Nephron progenitor cell (in vitro differentiated cells): ENCODE measurements at regions not wholly inside any gene's neighbourhood (a gene's known extent, or its start where the extent isn't known, plus 50 kb on each side); places are given as distances from the start of the nearest gene placed in this dataset.
A peak's percentile ranks its signal among the peaks of the same experiment; 100 is the strongest.

Experiments used
- DNase-seq: peaks from one replicate; pipeline ENCODE4 v3.0.0; 2021
- H3K27ac Mint-ChIP-seq: 2 replicates; pipeline ENCODE4 v1.8.0; 2021; ENCODE audit warnings: mild to moderate bottlenecking, moderate library complexity, mixed read lengths
- H3K27me3 Mint-ChIP-seq: 2 replicates; pipeline ENCODE4 v1.8.0; 2021; ENCODE audit warnings: mild to moderate bottlenecking, low read depth, mixed read lengths; ENCODE audit not compliant: poor library complexity
- H3K36me3 Mint-ChIP-seq: 2 replicates; pipeline ENCODE4 v1.8.0; 2021; ENCODE audit warnings: low read depth, mixed read lengths
- H3K4me1 Mint-ChIP-seq: 2 replicates; pipeline ENCODE4 v1.8.0; 2021; ENCODE audit warnings: mixed read lengths
- H3K4me3 Mint-ChIP-seq: 2 replicates; pipeline ENCODE4 v1.8.0; 2021; ENCODE audit warnings: mild to moderate bottlenecking, moderate library complexity, mixed read lengths
- H3K9me3 Mint-ChIP-seq: 2 replicates; pipeline ENCODE4 v1.8.0; 2021; ENCODE audit warnings: mild to moderate bottlenecking, moderate library complexity, mixed read lengths
- TF ChIP-seq, protein P1 (sequence below): fragments of 200-600 bp; sonication (generic); IDR thresholded peaks from 2 replicates; pipeline ENCODE4 v1.5.0; 2021; ENCODE audit warnings: antibody characterized with exemption

DNA sequence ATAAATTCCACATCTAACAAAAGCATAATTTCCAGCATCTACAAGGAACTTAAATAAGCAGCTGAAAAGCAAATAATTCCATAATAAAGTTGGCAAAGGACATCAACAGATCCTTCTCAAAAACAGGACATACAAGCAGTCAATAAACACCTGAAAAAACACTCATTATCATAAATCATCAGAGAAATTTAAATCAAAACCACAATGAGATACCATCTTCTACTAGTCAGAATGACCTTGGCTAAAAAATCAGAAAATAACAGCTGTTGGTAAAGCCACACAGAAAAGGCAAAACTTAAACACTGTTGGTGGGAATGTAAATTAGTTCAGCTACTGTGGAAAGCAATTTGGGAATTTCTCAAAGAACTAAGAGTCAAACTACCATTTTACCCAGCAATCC is 1371.1 kb upstream of the ACO1 start:
- TF ChIP-seq, protein P1, sequence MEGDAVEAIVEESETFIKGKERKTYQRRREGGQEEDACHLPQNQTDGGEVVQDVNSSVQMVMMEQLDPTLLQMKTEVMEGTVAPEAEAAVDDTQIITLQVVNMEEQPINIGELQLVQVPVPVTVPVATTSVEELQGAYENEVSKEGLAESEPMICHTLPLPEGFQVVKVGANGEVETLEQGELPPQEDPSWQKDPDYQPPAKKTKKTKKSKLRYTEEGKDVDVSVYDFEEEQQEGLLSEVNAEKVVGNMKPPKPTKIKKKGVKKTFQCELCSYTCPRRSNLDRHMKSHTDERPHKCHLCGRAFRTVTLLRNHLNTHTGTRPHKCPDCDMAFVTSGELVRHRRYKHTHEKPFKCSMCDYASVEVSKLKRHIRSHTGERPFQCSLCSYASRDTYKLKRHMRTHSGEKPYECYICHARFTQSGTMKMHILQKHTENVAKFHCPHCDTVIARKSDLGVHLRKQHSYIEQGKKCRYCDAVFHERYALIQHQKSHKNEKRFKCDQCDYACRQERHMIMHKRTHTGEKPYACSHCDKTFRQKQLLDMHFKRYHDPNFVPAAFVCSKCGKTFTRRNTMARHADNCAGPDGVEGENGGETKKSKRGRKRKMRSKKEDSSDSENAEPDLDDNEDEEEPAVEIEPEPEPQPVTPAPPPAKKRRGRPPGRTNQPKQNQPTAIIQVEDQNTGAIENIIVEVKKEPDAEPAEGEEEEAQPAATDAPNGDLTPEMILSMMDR: no peak
- Mint-ChIP-seq H3K27ac (no peak overlapping the region), H3K4me3 (no peak overlapping the region), H3K36me3 (no peaks in the 10 kb centered on the region), H3K27me3 (peaks cover under 1% of the 10 kb centered on the region), H3K9me3 (no peaks in the 10 kb centered on the region), H3K4me1 (no peaks in the 10 kb centered on the region)
- DNase-seq: no peak

DNA sequence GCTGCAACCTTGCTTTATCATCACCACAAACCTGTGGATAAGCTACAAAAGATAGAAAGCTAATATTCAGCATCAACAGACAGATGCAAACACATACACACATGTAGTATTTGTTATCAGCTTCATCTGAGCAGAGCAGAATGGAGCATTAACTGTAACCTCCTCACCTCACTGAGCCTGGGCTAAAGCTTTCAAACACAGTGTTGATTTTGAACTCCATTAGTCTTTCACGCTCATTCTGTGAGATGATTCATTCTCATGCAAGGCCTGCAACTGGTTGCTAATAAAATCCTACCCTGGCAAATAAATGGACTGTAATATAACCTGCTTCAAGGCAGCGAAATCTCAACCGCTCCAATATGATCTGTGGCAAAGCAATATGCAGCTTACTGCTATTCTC is 1360.6 kb upstream of the ACO1 start:
- no peaks in the 10 kb centered on the region for H3K4me1 Mint-ChIP-seq
- TF ChIP-seq, protein P1: no peak
- no peaks in the 10 kb centered on the region for H3K9me3 Mint-ChIP-seq
- no peak overlapping the region for H3K4me3 Mint-ChIP-seq
- peaks cover 8% of the 10 kb centered on the region for H3K27me3 Mint-ChIP-seq
- H3K36me3 Mint-ChIP-seq: no peaks in the 10 kb centered on the region
- no peak for DNase-seq
- no peak overlapping the region for H3K27ac Mint-ChIP-seq

DNA sequence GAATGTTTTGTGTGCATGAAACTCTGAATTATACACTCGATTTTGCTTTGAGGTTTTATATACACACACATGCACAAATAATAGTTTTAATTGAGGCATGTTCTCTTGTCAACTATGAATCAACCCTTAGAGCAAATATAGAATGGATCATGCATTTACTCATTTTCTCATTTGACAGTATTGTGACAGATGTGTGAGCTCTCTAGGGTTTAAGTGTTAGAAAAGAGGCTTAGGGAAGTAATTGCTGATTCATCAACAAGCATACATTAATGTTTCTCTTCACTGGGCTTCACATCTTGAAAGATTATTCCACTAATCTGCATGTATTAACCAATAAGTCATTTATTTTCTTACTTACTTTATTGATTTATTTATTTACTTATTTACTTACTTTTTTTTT is 1356.8 kb upstream of the ACO1 start:
- no peak overlapping the region for H3K4me3 Mint-ChIP-seq
- DNase-seq: no peak
- H3K27ac Mint-ChIP-seq: no peak overlapping the region
- H3K27me3 Mint-ChIP-seq: peaks cover 3% of the 10 kb centered on the region
- H3K36me3 Mint-ChIP-seq: no peaks in the 10 kb centered on the region
- TF ChIP-seq, protein P1: no peak
- no peaks in the 10 kb centered on the region for H3K9me3 Mint-ChIP-seq
- peaks cover 9% of the 10 kb centered on the region for H3K4me1 Mint-ChIP-seq

DNA sequence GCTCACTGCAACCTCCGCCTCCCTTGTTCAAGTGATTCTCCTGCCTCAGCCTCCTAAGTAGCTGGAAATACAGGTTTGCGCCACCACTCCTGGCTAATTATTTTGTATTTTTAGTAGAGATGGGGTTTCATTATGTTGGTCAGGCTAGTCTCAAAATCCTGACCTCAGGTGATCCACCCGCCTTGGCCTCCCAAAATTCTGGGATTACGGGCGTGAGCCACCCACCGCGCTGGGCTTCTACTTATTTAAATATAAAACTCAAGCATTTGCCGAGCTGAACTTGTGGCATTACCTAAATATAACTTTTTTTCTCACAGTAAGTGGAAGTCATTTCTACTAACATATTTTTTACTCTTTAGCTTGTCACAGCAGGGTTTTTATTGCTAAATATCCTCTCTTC is 1356.3 kb upstream of the ACO1 start:
- Mint-ChIP-seq H3K27me3 (no peaks in the 10 kb centered on the region), H3K4me1 (peaks cover 9% of the 10 kb centered on the region), H3K4me3 (no peak overlapping the region), H3K36me3 (no peaks in the 10 kb centered on the region), H3K9me3 (no peaks in the 10 kb centered on the region), H3K27ac (no peak overlapping the region)
- TF ChIP-seq, protein P1: no peak
- DNase-seq: no peak

DNA sequence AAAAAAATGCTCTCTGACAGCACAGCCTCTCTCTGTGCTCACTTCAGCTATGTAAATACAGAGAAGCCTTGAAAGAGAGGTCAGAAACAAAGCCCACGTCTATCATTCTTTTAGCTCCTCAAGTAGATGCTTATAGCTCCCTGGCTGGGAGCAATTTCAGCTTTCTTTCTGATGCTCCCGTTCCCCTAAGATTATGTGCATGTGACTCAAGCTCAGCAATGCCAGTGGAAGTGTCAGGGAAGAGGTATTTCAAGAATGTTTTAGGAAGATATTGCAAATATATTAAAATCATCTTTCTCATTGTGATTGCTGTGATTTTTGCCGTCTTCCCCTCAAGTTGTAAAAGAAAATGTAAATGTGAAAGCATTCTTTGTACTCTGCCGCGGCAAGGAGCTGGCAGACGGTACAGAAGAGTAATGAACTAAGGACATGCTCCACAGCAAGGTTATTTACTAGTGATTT is 1353.7 kb upstream of the ACO1 start:
- no peak for DNase-seq
- Mint-ChIP-seq H3K27me3 (no peaks in the 10 kb centered on the region), H3K9me3 (no peaks in the 10 kb centered on the region), H3K4me3 (peak overlapping the region; percentile 30), H3K36me3 (no peaks in the 10 kb centered on the region), H3K4me1 (peaks cover 9% of the 10 kb centered on the region), H3K27ac (no peak overlapping the region)
- TF ChIP-seq, protein P1: no peak

DNA sequence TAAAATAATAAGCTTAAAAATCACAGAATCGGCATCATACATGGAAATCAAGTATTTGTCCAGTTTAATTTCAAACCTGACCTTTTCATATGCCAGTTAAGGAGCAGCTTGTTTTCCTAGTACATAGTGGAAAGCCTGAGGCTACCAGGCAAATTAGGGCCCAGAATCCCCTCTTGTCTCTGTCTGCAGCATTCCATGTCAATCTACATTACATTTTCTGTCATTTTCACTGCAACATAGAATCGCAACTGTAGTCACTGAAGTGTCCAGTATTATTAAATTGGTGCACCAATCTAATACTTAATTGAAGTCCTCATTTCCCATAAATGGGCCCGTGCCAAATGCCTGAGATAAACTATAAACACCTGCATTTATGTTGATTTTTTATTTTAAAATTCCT is 1352.2 kb upstream of the ACO1 start:
- Mint-ChIP-seq H3K9me3 (no peaks in the 10 kb centered on the region), H3K4me1 (peaks cover 9% of the 10 kb centered on the region), H3K27ac (no peak overlapping the region), H3K36me3 (no peaks in the 10 kb centered on the region), H3K4me3 (no peak overlapping the region), H3K27me3 (no peaks in the 10 kb centered on the region)
- TF ChIP-seq, protein P1: no peak
- no peak for DNase-seq
